ENCODE measurements at regions not wholly inside any gene's neighbourhood (a gene's known extent, or its start where the extent isn't known, plus 50 kb on each side); places are given as distances from the start of the nearest gene placed in this dataset.

DNA sequence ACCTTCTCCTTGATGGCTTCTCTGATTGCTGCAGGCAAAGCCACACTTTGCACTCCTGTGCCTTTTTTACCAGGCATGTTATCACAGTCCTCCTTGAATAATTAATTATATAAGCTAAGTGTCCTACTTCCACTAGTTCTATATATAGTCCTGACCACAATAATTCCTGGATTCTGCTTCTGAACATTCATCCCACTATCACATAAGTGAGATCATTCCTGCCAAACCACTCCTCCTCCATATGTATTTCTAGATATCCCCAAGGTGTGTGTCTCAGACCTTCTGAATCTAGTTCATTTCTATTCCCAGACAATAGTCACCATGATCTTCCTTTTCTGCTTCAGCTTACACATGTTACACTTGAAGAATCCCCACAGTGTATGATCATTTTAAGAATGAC, 1237.5 kb upstream of the MAP3K7 start:
- Histone ChIP-seq H3K4me3 (no peak overlapping the region), H3K36me3 (no peaks in the 10 kb centered on the region), H3K27me3 (no peaks in the 10 kb centered on the region), H3K27ac (no peak overlapping the region), H3K9me3 (no peaks in the 10 kb centered on the region), H3K4me1 (no peaks in the 10 kb centered on the region)
- intact Hi-C loops (cut with DNase I; ENCODE audit: low total_unique reads), result no loop called here
- DNase-seq (ENCODE audit: low spot score in 2 of 2), result no peak
- TF ChIP-seq, protein P1, sequence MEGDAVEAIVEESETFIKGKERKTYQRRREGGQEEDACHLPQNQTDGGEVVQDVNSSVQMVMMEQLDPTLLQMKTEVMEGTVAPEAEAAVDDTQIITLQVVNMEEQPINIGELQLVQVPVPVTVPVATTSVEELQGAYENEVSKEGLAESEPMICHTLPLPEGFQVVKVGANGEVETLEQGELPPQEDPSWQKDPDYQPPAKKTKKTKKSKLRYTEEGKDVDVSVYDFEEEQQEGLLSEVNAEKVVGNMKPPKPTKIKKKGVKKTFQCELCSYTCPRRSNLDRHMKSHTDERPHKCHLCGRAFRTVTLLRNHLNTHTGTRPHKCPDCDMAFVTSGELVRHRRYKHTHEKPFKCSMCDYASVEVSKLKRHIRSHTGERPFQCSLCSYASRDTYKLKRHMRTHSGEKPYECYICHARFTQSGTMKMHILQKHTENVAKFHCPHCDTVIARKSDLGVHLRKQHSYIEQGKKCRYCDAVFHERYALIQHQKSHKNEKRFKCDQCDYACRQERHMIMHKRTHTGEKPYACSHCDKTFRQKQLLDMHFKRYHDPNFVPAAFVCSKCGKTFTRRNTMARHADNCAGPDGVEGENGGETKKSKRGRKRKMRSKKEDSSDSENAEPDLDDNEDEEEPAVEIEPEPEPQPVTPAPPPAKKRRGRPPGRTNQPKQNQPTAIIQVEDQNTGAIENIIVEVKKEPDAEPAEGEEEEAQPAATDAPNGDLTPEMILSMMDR (IDR thresholded peaks at IDR 0.05), result no peak
- TF ChIP-seq POLR2A (IDR thresholded peaks at IDR 0.05) (no peak), POLR2AphosphoS5 (IDR thresholded peaks at IDR 0.05) (no peak)

DNA sequence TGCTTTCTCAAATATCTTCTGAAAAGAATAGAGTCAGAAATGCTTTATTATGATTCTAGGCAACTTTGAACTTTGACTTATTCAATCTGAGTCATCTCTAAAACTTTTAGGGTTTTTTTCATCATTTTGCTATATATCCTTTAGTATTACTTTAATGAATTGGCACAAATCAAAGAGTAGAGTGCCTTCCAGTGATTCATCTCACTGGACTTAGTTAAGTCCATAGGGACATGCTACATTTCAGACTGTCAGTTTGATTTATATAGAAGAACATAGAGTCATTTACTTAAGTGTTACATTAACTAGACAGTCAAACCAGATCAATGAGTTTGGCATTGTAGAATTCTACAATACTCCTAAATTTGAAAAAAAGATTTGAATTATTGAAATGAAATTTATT, 1235.7 kb upstream of the MAP3K7 start:
- Histone ChIP-seq H3K36me3 (no peaks in the 10 kb centered on the region), H3K9me3 (no peaks in the 10 kb centered on the region), H3K27me3 (no peaks in the 10 kb centered on the region), H3K27ac (no peak overlapping the region), H3K4me3 (no peak overlapping the region), H3K4me1 (no peaks in the 10 kb centered on the region)
- TF ChIP-seq POLR2A (IDR thresholded peaks at IDR 0.05), result no peak
- TF ChIP-seq, protein P1 (IDR thresholded peaks at IDR 0.05), result no peak
- TF ChIP-seq POLR2AphosphoS5 (IDR thresholded peaks at IDR 0.05), result no peak
- DNase-seq (ENCODE audit: low spot score in 2 of 2), result no peak
- intact Hi-C loops (cut with DNase I; ENCODE audit: low total_unique reads), result no loop called here

DNA sequence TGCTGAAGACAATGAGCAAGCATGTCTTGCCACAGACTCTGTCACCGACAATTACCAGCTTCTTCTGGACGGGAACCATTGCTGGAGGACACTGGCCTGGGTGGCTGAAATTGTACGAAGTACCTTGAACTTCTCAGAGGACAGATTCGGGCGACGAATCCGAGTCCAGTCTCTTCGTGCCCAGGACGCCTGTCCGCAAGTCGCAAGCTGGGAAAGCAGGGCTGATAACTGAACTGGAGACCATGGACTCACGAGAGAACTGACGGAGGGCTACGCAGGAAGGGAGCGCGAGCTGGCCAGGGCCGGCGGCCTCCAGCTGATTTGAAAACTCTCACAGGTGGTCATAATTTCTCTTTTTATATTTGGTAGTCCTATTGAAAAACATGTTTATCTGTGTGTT, 1229.5 kb upstream of the MAP3K7 start:
- Histone ChIP-seq H3K9me3 (no peaks in the 10 kb centered on the region), H3K27ac (no peak overlapping the region), H3K4me1 (no peaks in the 10 kb centered on the region), H3K4me3 (no peak overlapping the region), H3K27me3 (no peaks in the 10 kb centered on the region), H3K36me3 (no peaks in the 10 kb centered on the region)
- TF ChIP-seq POLR2AphosphoS5 (IDR thresholded peaks at IDR 0.05) (no peak), POLR2A (IDR thresholded peaks at IDR 0.05) (no peak)
- TF ChIP-seq, protein P1 (IDR thresholded peaks at IDR 0.05), result no peak
- intact Hi-C loops (cut with DNase I; ENCODE audit: low total_unique reads), result no loop called here
- no peak for DNase-seq (ENCODE audit: low spot score in 2 of 2)

DNA sequence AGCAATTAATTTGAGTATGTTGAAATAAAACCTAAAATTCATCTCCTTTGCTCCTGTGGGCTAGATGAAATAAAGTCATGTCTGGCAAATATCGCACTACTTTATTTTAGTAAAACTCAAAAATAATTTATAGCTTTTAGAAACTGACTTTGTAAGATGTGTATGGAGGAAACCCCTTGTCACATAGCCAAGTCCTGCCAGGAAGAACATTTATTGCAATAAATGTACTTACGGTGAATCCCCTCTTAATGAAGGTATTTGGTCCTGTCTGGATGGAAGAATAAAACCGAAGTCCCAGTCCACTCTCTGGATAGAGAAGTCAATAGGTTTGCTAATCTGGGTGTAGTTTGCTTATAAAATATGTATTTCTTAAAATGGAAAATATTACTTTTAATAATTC, 1226.8 kb upstream of the MAP3K7 start:
- Histone ChIP-seq H3K4me3 (no peak overlapping the region), H3K27ac (no peak overlapping the region), H3K4me1 (no peaks in the 10 kb centered on the region), H3K36me3 (no peaks in the 10 kb centered on the region), H3K27me3 (no peaks in the 10 kb centered on the region), H3K9me3 (no peaks in the 10 kb centered on the region)
- DNase-seq (ENCODE audit: low spot score in 2 of 2), result no peak
- no peak for TF ChIP-seq POLR2AphosphoS5 (IDR thresholded peaks at IDR 0.05)
- TF ChIP-seq, protein P1 (IDR thresholded peaks at IDR 0.05), result no peak
- no peak for TF ChIP-seq POLR2A (IDR thresholded peaks at IDR 0.05)
- intact Hi-C loops (cut with DNase I; ENCODE audit: low total_unique reads), result no loop called here

DNA sequence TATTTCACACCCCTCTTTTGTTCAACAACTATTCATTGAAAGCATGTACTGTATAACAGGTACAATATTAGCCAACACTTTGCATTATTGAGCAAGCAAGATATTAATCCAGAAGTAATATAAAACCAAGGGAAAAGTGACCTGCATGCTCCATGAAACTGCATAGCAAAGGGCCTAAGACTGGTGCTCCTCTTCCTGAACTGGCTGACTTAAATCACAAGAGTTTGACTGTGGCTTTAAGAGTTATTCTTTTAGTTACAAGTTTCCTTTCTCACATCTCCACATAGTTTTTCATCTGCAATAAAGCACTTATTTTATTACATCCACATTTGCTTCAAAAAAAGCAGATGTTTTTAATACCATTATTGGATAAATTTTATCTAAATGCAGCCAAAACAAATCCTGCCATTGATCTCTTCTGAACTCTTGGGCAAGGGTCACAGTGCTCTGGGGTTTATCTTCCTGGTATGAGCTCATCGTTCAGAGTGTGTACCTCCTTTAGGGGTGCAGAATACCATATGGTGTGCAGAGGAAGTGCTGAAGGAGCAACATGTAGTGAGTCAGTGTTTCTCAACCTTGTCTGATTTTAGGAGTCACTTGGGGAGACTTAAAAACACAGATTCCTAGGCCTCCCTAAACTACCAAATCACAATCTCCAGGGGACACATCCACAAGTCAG, 1225.9 kb upstream of the MAP3K7 start:
- Histone ChIP-seq H3K4me3 (no peak overlapping the region), H3K9me3 (no peaks in the 10 kb centered on the region), H3K4me1 (no peaks in the 10 kb centered on the region), H3K27ac (no peak overlapping the region), H3K27me3 (no peaks in the 10 kb centered on the region), H3K36me3 (no peaks in the 10 kb centered on the region)
- TF ChIP-seq, protein P1 (IDR thresholded peaks at IDR 0.05), result no peak
- TF ChIP-seq POLR2A (IDR thresholded peaks at IDR 0.05), result no peak
- TF ChIP-seq POLR2AphosphoS5 (IDR thresholded peaks at IDR 0.05), result no peak
- intact Hi-C loops (cut with DNase I; ENCODE audit: low total_unique reads), result no loop called here
- DNase-seq (ENCODE audit: low spot score in 2 of 2), result no peak

Data from breast epithelium (tissue), 4 donors.